Type B pancreatic cell (in vitro differentiated cells): ENCODE measurements at regions not wholly inside any gene's neighbourhood (a gene's known extent, or its start where the extent isn't known, plus 50 kb on each side); places are given as distances from the start of the nearest gene placed in this dataset.

Source experiments
- DNase-seq: peaks from one replicate; pipeline ENCODE4 v3.0.0; 2021; ENCODE audit warnings: mixed read lengths; ENCODE audit not compliant: unreplicated experiment; ENCODE audit errors: extremely low spot score
- H3K27ac Mint-ChIP-seq: 2 replicates; pipeline ENCODE4 v1.8.0; 2021; ENCODE audit warnings: mild to moderate bottlenecking, mixed read lengths
- H3K27me3 Mint-ChIP-seq: 2 replicates; pipeline ENCODE4 v1.8.0; 2021; ENCODE audit warnings: mixed read lengths
- H3K36me3 Mint-ChIP-seq: 2 replicates; pipeline ENCODE4 v1.8.0; 2021; ENCODE audit warnings: mixed read lengths
- H3K4me1 Mint-ChIP-seq: one replicate; pipeline ENCODE4 v1.8.0; 2021; ENCODE audit warnings: mixed read lengths; ENCODE audit not compliant: unreplicated experiment
- H3K4me3 Mint-ChIP-seq: 2 replicates; pipeline ENCODE4 v1.8.0; 2021; ENCODE audit warnings: mild to moderate bottlenecking, mixed read lengths
- H3K9me3 Mint-ChIP-seq: 2 replicates; pipeline ENCODE4 v1.8.0; 2021; ENCODE audit warnings: mixed read lengths
- CTCF ChIP-seq: fragments of 200-600 bp; sonication (generic); conservative IDR thresholded peaks from 2 replicates; pipeline ENCODE4 v1.5.0; 2021; ENCODE audit warnings: antibody characterized with exemption, mild to moderate bottlenecking

GRCh38 chr2:14401873-14402272, 230.6 kb upstream of the LRATD1 start:
- TF ChIP-seq CTCF = no peak
- no peaks in the 10 kb centered on the region for H3K36me3 Mint-ChIP-seq
- peaks cover 4% of the 10 kb centered on the region for H3K27me3 Mint-ChIP-seq
- no peak for DNase-seq
- H3K4me1 Mint-ChIP-seq = peaks cover 13% of the 10 kb centered on the region
- no peak overlapping the region for H3K27ac Mint-ChIP-seq
- H3K4me3 Mint-ChIP-seq = no peak overlapping the region
- H3K9me3 Mint-ChIP-seq = no peaks in the 10 kb centered on the region

GRCh38 chr2:14408695-14409094, 223.8 kb upstream of the LRATD1 start:
- Mint-ChIP-seq H3K9me3 (peaks cover 13% of the 10 kb centered on the region), H3K27me3 (no peaks in the 10 kb centered on the region), H3K36me3 (no peaks in the 10 kb centered on the region), H3K4me1 (no peaks in the 10 kb centered on the region), H3K4me3 (no peak overlapping the region), H3K27ac (no peak overlapping the region)
- no peak for DNase-seq
- TF ChIP-seq CTCF = no peak

GRCh38 chr2:14417551-14417950, 215.0 kb upstream of the LRATD1 start:
- Mint-ChIP-seq H3K9me3 (peaks cover 13% of the 10 kb centered on the region), H3K4me1 (no peaks in the 10 kb centered on the region), H3K27me3 (peaks cover 2% of the 10 kb centered on the region), H3K4me3 (no peak overlapping the region), H3K27ac (no peak overlapping the region), H3K36me3 (no peaks in the 10 kb centered on the region)
- DNase-seq = no peak
- TF ChIP-seq CTCF = no peak

GRCh38 chr2:14418115-14418514, 214.4 kb upstream of the LRATD1 start:
- no peak overlapping the region for H3K4me3 Mint-ChIP-seq
- no peaks in the 10 kb centered on the region for H3K4me1 Mint-ChIP-seq
- peaks cover 9% of the 10 kb centered on the region for H3K9me3 Mint-ChIP-seq
- H3K27me3 Mint-ChIP-seq = peaks cover 2% of the 10 kb centered on the region
- no peak for DNase-seq
- no peaks in the 10 kb centered on the region for H3K36me3 Mint-ChIP-seq
- no peak for TF ChIP-seq CTCF
- no peak overlapping the region for H3K27ac Mint-ChIP-seq

GRCh38 chr2:14420851-14421250, 211.7 kb upstream of the LRATD1 start:
- H3K27me3 Mint-ChIP-seq = peaks cover 2% of the 10 kb centered on the region
- no peak for TF ChIP-seq CTCF
- H3K9me3 Mint-ChIP-seq = peaks cover 5% of the 10 kb centered on the region
- no peaks in the 10 kb centered on the region for H3K4me1 Mint-ChIP-seq
- no peaks in the 10 kb centered on the region for H3K36me3 Mint-ChIP-seq
- no peak overlapping the region for H3K4me3 Mint-ChIP-seq
- no peak overlapping the region for H3K27ac Mint-ChIP-seq
- no peak for DNase-seq

- no peak for DNase-seq
- Mint-ChIP-seq H3K27ac (no peak overlapping the region), H3K36me3 (no peaks in the 10 kb centered on the region), H3K4me1 (no peaks in the 10 kb centered on the region), H3K4me3 (no peak overlapping the region), H3K9me3 (peaks cover 5% of the 10 kb centered on the region), H3K27me3 (peaks cover 2% of the 10 kb centered on the region)
- no peak for TF ChIP-seq CTCF
Observed at GRCh38 chr2:14422426-14422825, 210.1 kb upstream of the LRATD1 start.
